ENCODE measurements at regions not wholly inside any gene's neighbourhood (a gene's known extent, or its start where the extent isn't known, plus 50 kb on each side); places are given as distances from the start of the nearest gene placed in this dataset.

GRCh38 chr15:25226360-25226759 lies 212.5 kb downstream of the UBE3A start:
- no peaks in the 10 kb centered on the region for H3K4me1 ChIP-seq (ENCODE audit: insufficient read depth)
- no peak overlapping the region for H3K27ac ChIP-seq
- TF ChIP-seq POLR2A (IDR thresholded peaks at IDR 0.05) (no peak), CTCF (IDR thresholded peaks at IDR 0.05) (no peak), EP300 (IDR thresholded peaks at IDR 0.05) (no peak)
- H3K27me3 ChIP-seq, result no peaks in the 10 kb centered on the region
- peaks cover 0 to 7% of the 10 kb centered on the region in 2 donors for H3K9me3 ChIP-seq
- intact Hi-C loops (cut with DNase I), result no loop called here
- WGBS, 3 donors, result 81 to 91% (median 85%) methylated on average over 6 of the region's 6 CpGs
- DNase-seq, result no peak
- H3K4me3 ChIP-seq, result no peak overlapping the region
- H3K36me3 ChIP-seq, result no peaks in the 10 kb centered on the region

- Histone ChIP-seq H3K4me1 (ENCODE audit: insufficient read depth) (no peaks in the 10 kb centered on the region), H3K9me3 (peaks cover 0 to 7% of the 10 kb centered on the region in 2 donors), H3K36me3 (no peaks in the 10 kb centered on the region), H3K27ac (no peak overlapping the region), H3K27me3 (no peaks in the 10 kb centered on the region), H3K4me3 (no peak overlapping the region)
- 85 to 94% (median 89%) methylated on average over 11 of the region's 11 CpGs for WGBS, 3 donors
- TF ChIP-seq POLR2A (IDR thresholded peaks at IDR 0.05) (no peak), CTCF (IDR thresholded peaks at IDR 0.05) (no peak), EP300 (IDR thresholded peaks at IDR 0.05) (no peak)
- no peak for DNase-seq
- intact Hi-C loops (cut with DNase I), result no loop called here
Measured at GRCh38 chr15:25228261-25228660, 210.6 kb downstream of the UBE3A start.

- H3K9me3 ChIP-seq, result peaks cover 0 to 11% of the 10 kb centered on the region in 2 donors
- intact Hi-C loops (cut with DNase I), result no loop called here
- no peaks in the 10 kb centered on the region for H3K4me1 ChIP-seq (ENCODE audit: insufficient read depth)
- H3K36me3 ChIP-seq, result no peaks in the 10 kb centered on the region
- DNase-seq, result no peak
- no peak overlapping the region for H3K27ac ChIP-seq
- 83 to 86% (median 85%) methylated on average over 10 of the region's 10 CpGs for WGBS, 3 donors
- TF ChIP-seq CTCF (IDR thresholded peaks at IDR 0.05) (no peak), POLR2A (IDR thresholded peaks at IDR 0.05) (no peak), EP300 (IDR thresholded peaks at IDR 0.05) (no peak)
- H3K27me3 ChIP-seq, result no peaks in the 10 kb centered on the region
- H3K4me3 ChIP-seq, result no peak overlapping the region
Measured at GRCh38 chr15:25230442-25230841, 208.4 kb downstream of the UBE3A start.

- TF ChIP-seq EP300 (IDR thresholded peaks at IDR 0.05) (no peak), POLR2A (IDR thresholded peaks at IDR 0.05) (no peak), CTCF (IDR thresholded peaks at IDR 0.05) (no peak)
- H3K4me3 ChIP-seq, result no peak overlapping the region
- intact Hi-C loops (cut with DNase I), result no loop called here
- peaks cover 0 to 11% of the 10 kb centered on the region in 2 donors for H3K9me3 ChIP-seq
- no peaks in the 10 kb centered on the region for H3K36me3 ChIP-seq
- no peak overlapping the region for H3K27ac ChIP-seq
- H3K27me3 ChIP-seq, result no peaks in the 10 kb centered on the region
- no peak for DNase-seq
- WGBS, 3 donors, result 74 to 82% (median 78%) methylated on average over 7 of the region's 7 CpGs
- no peaks in the 10 kb centered on the region for H3K4me1 ChIP-seq (ENCODE audit: insufficient read depth)
Measured at GRCh38 chr15:25233766-25234350, 205.0 kb downstream of the UBE3A start.

All from ovary (tissue), 7 donors.